ENCODE measurements at regions not wholly inside any gene's neighbourhood (a gene's known extent, or its start where the extent isn't known, plus 50 kb on each side); places are given as distances from the start of the nearest gene placed in this dataset.
"Not testable (repeated sequence)": the region's sequence is repeated elsewhere in the genome, so short reads cannot be mapped to it uniquely, and the experiment has no call there.

DNA sequence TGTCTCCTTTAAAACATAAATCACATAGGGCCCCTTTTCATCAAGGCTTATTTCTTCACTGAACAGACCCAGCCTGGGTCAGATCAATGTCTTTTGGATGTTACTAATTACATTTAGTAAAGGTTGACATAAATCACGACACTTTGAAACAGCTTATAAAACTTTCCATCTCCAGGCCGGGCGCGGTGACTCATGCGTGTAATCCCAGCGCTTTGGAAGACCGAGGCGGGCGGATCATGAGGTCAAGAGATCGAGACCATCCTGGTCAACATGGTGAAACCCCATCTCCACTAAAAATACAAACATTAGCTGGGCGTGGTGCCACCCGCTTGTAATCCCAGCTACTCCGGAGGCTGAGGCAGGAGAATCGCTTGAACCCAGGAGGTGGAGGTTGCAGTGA lies 166.5 kb upstream of the MINDY3 start:
- not testable (repeated sequence) for H3K36me3 ChIP-seq (replicated peaks; ENCODE audit: control insufficient read depth, insufficient read depth, low read length); H3K27me3 ChIP-seq (ENCODE audit: control insufficient read depth, insufficient read depth, low read length); DNase-seq

DNA sequence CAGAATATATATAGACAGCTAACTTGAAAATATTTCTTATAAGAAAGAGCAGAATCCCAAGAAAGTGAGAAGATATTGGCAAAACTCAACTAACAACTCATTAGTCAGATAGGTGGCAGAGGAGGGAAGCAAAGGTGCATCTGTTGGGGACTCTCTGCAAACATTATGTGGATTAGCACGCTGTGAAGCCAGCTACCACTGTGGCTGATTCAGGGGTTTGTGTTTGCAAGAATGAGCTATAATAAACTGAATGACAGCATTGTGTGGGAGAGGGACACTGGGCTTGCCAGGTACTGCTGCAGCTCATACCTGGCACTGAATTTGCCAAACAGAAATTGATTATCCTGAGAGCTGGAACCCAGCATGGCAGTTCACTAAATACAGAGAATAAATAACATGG lies 170.3 kb upstream of the MINDY3 start:
- DNase-seq, result no peak
- no peaks in the 10 kb centered on the region for H3K27me3 ChIP-seq (ENCODE audit: control insufficient read depth, insufficient read depth, low read length)
- H3K4me3 ChIP-seq (ENCODE audit: insufficient read depth, low read depth, low read length), result no peak overlapping the region
- no peaks in the 10 kb centered on the region for H3K36me3 ChIP-seq (replicated peaks; ENCODE audit: control insufficient read depth, insufficient read depth, low read length)

More for the DNA sequence above, 166.5 kb upstream of the MINDY3 start:
- H3K4me3 ChIP-seq (ENCODE audit: insufficient read depth, low read depth, low read length), result not testable (repeated sequence)

DNA sequence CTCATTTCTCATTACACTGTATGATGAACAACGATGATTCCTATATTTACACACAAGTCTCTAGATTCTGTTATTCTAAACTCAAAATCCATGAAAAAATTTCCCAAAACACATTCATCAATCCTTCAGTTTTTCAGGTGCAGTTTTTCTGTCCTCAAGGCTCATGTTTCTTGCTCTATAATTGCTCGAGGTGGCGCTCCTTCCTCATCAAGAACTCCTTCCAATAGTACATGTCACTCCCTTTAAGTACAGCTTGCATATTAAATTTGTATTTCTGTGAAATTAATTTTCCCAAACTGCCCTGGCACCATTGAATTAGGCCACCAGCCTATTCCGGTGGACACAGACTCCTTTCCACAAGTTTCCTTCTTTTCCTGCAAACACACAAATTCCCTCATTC lies 188.7 kb upstream of the MINDY3 start:
- Histone ChIP-seq H3K4me3 (ENCODE audit: insufficient read depth, low read depth, low read length) (no peak overlapping the region), H3K36me3 (replicated peaks; ENCODE audit: control insufficient read depth, insufficient read depth, low read length) (no peaks in the 10 kb centered on the region), H3K27me3 (ENCODE audit: control insufficient read depth, insufficient read depth, low read length) (no peaks in the 10 kb centered on the region)
- no peak for DNase-seq

DNA sequence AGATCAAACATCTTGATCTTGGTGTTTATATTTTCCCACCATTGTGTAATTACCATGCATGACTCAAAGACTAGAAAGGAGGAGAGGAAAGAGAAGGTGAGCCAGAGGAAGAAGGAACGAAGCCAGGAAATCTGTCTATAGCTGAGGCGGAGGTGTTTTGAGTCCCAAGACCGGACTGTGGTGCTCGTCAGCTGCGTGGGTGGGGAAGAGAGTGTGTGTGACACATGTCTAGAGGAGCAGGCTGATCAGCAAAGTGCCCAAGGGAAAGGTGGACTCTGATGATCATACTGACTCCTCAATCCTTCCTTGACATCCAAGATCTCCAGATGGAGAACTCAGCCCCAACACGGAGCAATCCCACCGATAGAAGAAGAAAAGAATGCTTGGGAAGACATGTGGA lies 189.5 kb upstream of the MINDY3 start:
- Histone ChIP-seq H3K27me3 (ENCODE audit: control insufficient read depth, insufficient read depth, low read length) (no peaks in the 10 kb centered on the region), H3K36me3 (replicated peaks; ENCODE audit: control insufficient read depth, insufficient read depth, low read length) (no peaks in the 10 kb centered on the region), H3K4me3 (ENCODE audit: insufficient read depth, low read depth, low read length) (no peak overlapping the region)
- no peak for DNase-seq

DNA sequence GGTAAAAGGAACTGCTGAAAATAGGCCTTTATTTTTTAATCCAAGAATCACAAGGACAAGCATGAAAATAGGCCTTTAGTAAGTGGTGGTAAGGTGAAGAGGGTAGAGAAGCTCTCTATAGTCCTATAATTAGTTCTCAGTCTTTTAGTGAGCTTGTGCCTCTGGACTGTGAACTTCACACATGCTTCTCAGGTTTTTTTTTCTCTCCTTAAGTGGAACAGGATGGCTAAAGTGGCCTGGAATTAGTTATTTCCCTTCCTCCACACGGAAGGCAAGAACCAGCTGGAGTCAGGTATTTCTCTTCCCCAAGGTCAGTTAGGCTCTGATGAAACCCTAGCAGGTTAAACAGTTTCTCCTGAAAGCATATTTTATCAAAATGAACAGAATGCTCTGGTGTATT lies 203.0 kb upstream of the MINDY3 start:
- H3K36me3 ChIP-seq (replicated peaks; ENCODE audit: control insufficient read depth, insufficient read depth, low read length), result no peaks in the 10 kb centered on the region
- H3K4me3 ChIP-seq (ENCODE audit: insufficient read depth, low read depth, low read length), result no peak overlapping the region
- DNase-seq, result no peak
- no peaks in the 10 kb centered on the region for H3K27me3 ChIP-seq (ENCODE audit: control insufficient read depth, insufficient read depth, low read length)

DNA sequence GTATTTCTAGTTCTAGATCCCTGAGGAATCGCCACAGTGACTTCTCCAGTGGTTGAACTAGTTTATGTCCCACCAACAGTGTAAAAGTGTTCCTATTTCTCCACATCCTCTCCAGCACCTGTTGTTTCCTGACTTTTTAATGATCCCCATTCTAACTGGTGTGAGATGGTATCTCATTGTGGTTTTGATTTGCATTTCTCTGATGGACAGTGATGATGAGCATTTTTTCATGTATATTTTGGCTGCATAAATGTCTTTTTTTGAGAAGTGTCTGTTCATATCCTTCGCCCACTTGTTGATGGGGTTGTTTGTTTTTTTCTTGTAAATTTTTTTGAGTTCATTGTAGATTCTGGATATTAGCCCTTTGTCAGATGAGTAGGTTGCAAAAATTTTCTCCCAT lies 223.2 kb upstream of the MINDY3 start:
- not testable (repeated sequence) for H3K27me3 ChIP-seq (ENCODE audit: control insufficient read depth, insufficient read depth, low read length); H3K36me3 ChIP-seq (replicated peaks; ENCODE audit: control insufficient read depth, insufficient read depth, low read length); DNase-seq; H3K4me3 ChIP-seq (ENCODE audit: insufficient read depth, low read depth, low read length)

DNA sequence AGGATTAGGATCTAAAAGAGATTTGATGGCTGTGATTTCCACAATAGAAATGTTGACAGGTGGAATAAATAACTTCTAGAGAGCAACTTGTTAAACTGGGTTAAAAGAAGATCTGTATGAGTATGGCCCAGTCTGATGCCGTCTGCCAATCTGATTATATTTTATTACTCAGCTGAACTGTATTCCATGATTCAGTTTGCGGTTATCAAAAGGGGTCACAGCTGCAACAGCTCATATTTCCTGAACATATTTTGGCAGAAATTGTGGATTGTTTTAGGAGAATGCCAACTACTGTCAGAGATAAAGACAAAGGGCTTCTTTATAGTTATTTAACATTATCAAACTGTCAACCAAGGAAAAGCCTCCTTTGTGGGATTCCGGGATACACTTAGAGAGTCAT lies 244.8 kb upstream of the MINDY3 start:
- no peak overlapping the region for H3K4me3 ChIP-seq (ENCODE audit: insufficient read depth, low read depth, low read length)
- H3K36me3 ChIP-seq (replicated peaks; ENCODE audit: control insufficient read depth, insufficient read depth, low read length), result no peaks in the 10 kb centered on the region
- no peak for DNase-seq
- H3K27me3 ChIP-seq (ENCODE audit: control insufficient read depth, insufficient read depth, low read length), result no peaks in the 10 kb centered on the region

DNA sequence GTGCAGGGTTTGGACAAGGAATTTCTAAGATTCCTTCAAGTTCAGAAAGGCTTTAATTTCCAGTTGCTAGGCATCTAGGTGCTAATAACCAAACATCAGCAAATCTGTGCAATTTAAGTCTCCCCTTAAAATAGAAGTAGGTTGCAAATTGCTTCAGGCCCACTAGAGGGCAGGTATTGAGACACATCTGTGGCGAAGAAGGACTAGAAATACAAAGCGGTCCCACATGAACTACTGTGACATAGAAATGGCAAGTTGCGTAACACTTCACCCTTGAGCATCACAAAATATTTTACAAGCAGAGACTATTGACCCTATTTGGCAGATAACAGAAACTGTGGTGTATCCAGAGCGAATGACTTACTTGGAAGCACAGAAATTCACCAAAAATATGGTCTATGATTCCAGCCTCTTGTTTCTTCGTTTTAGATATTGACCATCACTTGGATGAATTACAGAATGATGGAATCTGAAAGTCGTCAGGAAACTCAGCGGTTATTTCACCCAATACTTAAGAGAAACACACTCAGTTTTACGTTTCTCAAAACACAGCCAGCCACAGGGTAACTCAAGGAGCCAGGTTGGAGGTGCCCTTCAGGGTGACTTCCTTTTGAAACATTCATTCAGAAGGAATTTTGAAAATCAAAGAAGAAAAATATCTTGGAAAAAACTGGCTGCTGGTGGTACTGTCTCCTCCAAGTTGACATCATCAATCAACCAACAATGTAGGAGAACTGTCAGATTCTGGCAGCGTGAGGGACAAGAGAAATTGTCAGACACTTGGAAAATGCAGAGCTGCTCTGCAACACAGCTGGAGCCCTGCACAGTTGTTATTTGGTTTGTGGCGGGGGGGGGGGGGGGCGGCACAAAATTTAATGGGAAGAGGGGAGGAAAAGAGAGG lies 256.3 kb upstream of the MINDY3 start:
- Histone ChIP-seq H3K4me3 (ENCODE audit: insufficient read depth, low read depth, low read length) (no peak overlapping the region), H3K36me3 (replicated peaks; ENCODE audit: control insufficient read depth, insufficient read depth, low read length) (no peaks in the 10 kb centered on the region), H3K27me3 (ENCODE audit: control insufficient read depth, insufficient read depth, low read length) (no peaks in the 10 kb centered on the region)
- peak; percentile 15 for DNase-seq

DNA sequence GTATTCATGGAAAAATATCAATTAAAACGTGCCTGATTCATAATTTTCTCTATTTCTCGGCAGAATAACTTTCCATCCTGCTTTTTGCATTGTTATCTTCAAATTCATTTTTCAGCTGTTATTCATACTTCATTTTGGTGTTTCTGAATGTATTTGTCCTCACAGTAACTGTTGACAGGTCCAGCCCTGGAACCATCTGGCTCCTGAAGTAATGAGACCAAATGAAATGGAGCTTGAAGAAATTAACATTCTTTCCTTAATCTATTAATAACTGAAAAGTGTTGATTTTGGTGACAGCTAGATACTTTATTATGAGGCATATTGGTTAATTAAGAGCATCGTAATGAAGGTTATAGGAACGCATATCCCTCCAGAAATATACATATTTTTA lies 257.0 kb upstream of the MINDY3 start:
- no peak overlapping the region for H3K4me3 ChIP-seq (ENCODE audit: insufficient read depth, low read depth, low read length)
- no peak for DNase-seq
- no peaks in the 10 kb centered on the region for H3K36me3 ChIP-seq (replicated peaks; ENCODE audit: control insufficient read depth, insufficient read depth, low read length)
- no peaks in the 10 kb centered on the region for H3K27me3 ChIP-seq (ENCODE audit: control insufficient read depth, insufficient read depth, low read length)

DNA sequence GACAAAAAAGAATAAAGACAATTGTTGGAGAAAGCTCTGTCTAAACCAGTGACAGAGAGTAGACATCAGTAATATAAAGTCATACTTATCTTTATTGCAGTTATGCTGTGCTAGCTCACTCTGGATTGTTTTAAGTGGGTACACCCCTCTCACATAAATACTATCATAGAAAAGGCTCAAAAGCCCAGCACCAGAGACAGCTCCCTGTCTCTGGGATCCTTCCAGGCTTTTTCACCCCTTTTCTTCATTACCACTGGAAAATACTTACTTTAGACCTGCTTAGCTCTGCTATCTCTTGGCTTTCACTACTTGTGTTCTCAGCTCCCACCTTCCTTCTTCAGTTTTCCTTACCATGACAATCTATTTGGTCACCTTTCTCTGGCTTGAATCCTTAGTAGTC lies 259.1 kb upstream of the MINDY3 start:
- no peaks in the 10 kb centered on the region for H3K27me3 ChIP-seq (ENCODE audit: control insufficient read depth, insufficient read depth, low read length)
- DNase-seq, result no peak
- H3K36me3 ChIP-seq (replicated peaks; ENCODE audit: control insufficient read depth, insufficient read depth, low read length), result no peaks in the 10 kb centered on the region
- no peak overlapping the region for H3K4me3 ChIP-seq (ENCODE audit: insufficient read depth, low read depth, low read length)

DNA sequence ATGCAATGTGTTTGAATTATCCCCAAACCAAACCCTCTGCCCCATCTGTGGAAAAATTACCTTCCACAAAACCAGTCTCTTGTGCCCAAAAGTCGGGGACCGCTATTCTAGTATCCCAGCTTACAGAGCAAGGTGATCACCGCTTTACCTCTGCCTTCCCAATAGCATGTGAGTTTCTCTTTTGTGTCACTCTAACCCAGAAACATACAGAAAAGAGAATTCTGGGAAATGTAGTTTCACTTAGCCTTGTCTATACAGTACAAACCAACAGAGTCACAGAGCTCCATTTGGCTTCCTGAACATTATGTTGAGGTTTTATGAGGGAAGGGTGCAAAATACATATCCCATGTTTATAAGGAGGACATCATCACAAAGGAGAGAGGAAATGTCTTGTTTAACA lies 260.3 kb upstream of the MINDY3 start:
- no peak for DNase-seq
- H3K27me3 ChIP-seq (ENCODE audit: control insufficient read depth, insufficient read depth, low read length), result no peaks in the 10 kb centered on the region
- H3K36me3 ChIP-seq (replicated peaks; ENCODE audit: control insufficient read depth, insufficient read depth, low read length), result no peaks in the 10 kb centered on the region
- no peak overlapping the region for H3K4me3 ChIP-seq (ENCODE audit: insufficient read depth, low read depth, low read length)

DNA sequence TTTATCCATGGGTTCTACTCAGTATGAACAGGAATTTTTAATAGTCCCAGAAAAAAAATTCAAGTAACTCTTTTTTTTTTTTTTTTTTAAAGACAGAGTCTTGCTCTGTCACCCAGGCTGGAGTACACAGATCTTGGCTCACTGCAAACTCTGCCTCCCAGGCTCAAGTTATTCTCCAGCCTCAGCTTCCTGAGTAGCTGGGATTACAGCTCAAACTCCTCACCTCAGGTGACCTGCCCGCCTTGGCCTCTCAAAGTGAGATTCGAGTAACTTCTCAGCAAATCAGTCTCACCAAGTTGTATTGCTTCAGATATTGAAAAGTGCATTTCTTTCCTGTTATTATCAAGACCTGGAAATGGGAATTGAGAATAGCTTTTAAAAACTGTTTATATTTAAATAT lies 281.2 kb upstream of the MINDY3 start:
- no peaks in the 10 kb centered on the region for H3K27me3 ChIP-seq (ENCODE audit: control insufficient read depth, insufficient read depth, low read length)
- no peak for DNase-seq
- no peaks in the 10 kb centered on the region for H3K36me3 ChIP-seq (replicated peaks; ENCODE audit: control insufficient read depth, insufficient read depth, low read length)
- H3K4me3 ChIP-seq (ENCODE audit: insufficient read depth, low read depth, low read length), result no peak overlapping the region

DNA sequence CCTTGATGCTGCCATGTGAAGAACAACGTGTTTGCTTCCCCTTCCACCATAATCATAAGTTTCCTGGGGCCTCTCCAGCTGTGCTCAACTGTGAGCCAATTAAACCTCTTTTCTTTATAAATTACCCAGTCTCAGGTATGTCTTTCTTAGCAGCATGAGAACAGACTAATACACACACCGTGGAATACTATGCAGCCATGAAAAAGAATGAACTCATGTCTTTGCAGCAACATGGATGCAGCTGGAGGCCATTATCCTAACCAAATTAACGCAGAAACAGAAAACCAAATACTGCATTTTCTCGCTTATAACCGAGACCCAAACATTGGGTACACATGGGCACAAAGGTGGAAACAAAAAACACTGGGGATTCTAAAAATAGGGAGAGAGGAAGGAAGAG lies 286.7 kb upstream of the MINDY3 start:
- no peaks in the 10 kb centered on the region for H3K27me3 ChIP-seq (ENCODE audit: control insufficient read depth, insufficient read depth, low read length)
- H3K4me3 ChIP-seq (ENCODE audit: insufficient read depth, low read depth, low read length), result no peak overlapping the region
- DNase-seq, result no peak
- H3K36me3 ChIP-seq (replicated peaks; ENCODE audit: control insufficient read depth, insufficient read depth, low read length), result no peaks in the 10 kb centered on the region

DNA sequence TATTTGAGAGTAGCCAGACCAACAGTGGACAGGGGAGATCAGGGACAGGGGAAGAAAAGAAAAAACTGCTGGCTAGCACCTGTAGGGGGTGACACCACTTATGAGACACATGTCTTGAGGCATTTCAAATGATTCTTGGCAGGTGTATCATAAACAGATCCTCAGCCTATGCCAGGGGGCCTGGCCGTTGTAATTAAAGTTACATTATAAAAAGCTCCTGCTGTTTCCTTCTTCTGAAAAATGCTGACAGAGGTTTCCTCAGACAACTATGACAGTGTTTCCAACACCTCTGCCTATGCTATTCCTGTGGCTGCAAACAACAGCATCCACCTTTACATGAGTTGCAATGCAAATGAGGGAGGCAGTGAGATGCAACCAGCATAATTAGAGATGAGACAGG lies 281.0 kb upstream of the PTER start:
- no peaks in the 10 kb centered on the region for H3K27me3 ChIP-seq (ENCODE audit: control insufficient read depth, insufficient read depth, low read length)
- H3K36me3 ChIP-seq (replicated peaks; ENCODE audit: control insufficient read depth, insufficient read depth, low read length), result no peaks in the 10 kb centered on the region
- peak; percentile 29 for DNase-seq
- H3K4me3 ChIP-seq (ENCODE audit: insufficient read depth, low read depth, low read length), result no peak overlapping the region

DNA sequence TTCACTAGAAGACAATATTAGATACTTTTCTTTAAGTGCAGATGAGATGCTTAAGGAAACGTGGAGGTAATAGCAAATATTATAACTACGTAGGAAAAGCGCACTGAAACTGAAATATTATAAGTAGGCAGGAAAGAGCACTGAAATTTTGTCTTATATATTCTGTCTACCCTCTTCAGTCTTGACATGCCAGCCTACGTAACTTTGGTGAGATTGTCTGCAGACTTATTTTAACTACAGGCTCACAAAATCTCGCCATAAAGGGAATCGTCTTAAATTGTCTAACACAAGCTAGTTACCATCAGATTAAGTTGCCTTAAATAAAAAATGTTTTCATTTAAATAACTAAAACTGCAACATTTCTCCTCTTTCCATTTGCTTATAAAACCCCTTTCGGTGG lies 280.1 kb upstream of the PTER start:
- Histone ChIP-seq H3K27me3 (ENCODE audit: control insufficient read depth, insufficient read depth, low read length) (no peaks in the 10 kb centered on the region), H3K4me3 (ENCODE audit: insufficient read depth, low read depth, low read length) (no peak overlapping the region), H3K36me3 (replicated peaks; ENCODE audit: control insufficient read depth, insufficient read depth, low read length) (no peaks in the 10 kb centered on the region)
- DNase-seq, result no peak

DNA sequence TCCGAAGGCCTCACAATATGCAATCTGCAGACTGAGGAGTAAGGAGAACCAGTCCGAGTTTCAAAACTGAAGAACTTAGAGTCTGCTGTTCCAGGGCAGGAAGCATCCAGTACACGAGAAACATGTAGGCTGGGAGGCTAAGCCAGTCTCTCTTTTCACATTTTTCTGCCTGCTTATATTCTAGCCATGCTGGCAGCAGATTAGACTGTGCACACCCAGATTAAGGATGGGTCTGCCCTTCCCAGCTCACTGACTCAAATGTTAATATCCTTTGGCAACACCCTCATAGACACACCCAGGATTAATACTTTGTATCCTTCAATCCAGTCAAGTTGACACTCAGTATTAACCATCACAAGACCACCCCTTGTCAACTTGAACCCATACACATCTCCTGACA lies 271.7 kb upstream of the PTER start:
- not testable (repeated sequence) for H3K4me3 ChIP-seq (ENCODE audit: insufficient read depth, low read depth, low read length); H3K36me3 ChIP-seq (replicated peaks; ENCODE audit: control insufficient read depth, insufficient read depth, low read length); DNase-seq; H3K27me3 ChIP-seq (ENCODE audit: control insufficient read depth, insufficient read depth, low read length)

All from H7 (cell line).